Central memory CD8-positive, alpha-beta T cell (primary cell): ENCODE measurements at regions not wholly inside any gene's neighbourhood (a gene's known extent, or its start where the extent isn't known, plus 50 kb on each side); places are given as distances from the start of the nearest gene placed in this dataset.
"Not testable (repeated sequence)": the region's sequence is repeated elsewhere in the genome, so short reads cannot be mapped to it uniquely, and the experiment has no call there.

Source experiments
- ATAC-seq: fragments of 150-1000 bp; cut with Tn5 transposase; replicated peaks from 2 replicates; pipeline ENCODE4 v1.10.0; 2022; ENCODE audit warnings: mild to moderate bottlenecking, moderate FRiP score, moderate number of reproducible peaks; ENCODE audit not compliant: poor library complexity, severe bottlenecking; ENCODE audit errors: extremely low read depth
- DNase-seq, 2 donors: peaks; one replicate each; pipeline ENCODE4 v3.0.0; 2021; ENCODE audit warnings: low spot score in 2 of 2
- H3K27ac Mint-ChIP-seq: one replicate; pipeline ENCODE4 v1.8.0; 2022; ENCODE audit warnings: low read depth, mild to moderate bottlenecking, moderate library complexity, mixed read lengths
- H3K27me3 Mint-ChIP-seq: one replicate; pipeline ENCODE4 v1.8.0; 2022; ENCODE audit warnings: mixed read lengths
- H3K36me3 Mint-ChIP-seq: one replicate; pipeline ENCODE4 v1.8.0; 2022; ENCODE audit warnings: mild to moderate bottlenecking, moderate library complexity, mixed read lengths; ENCODE audit not compliant: insufficient read depth
- H3K4me1 Mint-ChIP-seq: one replicate; pipeline ENCODE4 v1.8.0; 2022; ENCODE audit warnings: mixed read lengths
- H3K4me3 Mint-ChIP-seq: one replicate; pipeline ENCODE4 v1.8.0; 2022; ENCODE audit warnings: mild to moderate bottlenecking, moderate library complexity, mixed read lengths
- H3K9me3 Mint-ChIP-seq: one replicate; pipeline ENCODE4 v1.8.0; 2022; ENCODE audit warnings: mixed read lengths

- H3K9me3 Mint-ChIP-seq: no peaks in the 10 kb centered on the region
- no peaks in the 10 kb centered on the region for H3K4me1 Mint-ChIP-seq
- H3K27ac Mint-ChIP-seq: no peak overlapping the region
- no peak for ATAC-seq
- no peaks in the 10 kb centered on the region for H3K36me3 Mint-ChIP-seq
- H3K4me3 Mint-ChIP-seq: no peak overlapping the region
- no peaks in the 10 kb centered on the region for H3K27me3 Mint-ChIP-seq
- DNase-seq: no peak
Observed at GRCh38 chr6:137311940-137312339, 92.8 kb upstream of the IFNGR1 start.

- Mint-ChIP-seq H3K9me3 (no peaks in the 10 kb centered on the region), H3K27me3 (no peaks in the 10 kb centered on the region), H3K4me1 (no peaks in the 10 kb centered on the region), H3K36me3 (no peaks in the 10 kb centered on the region), H3K4me3 (no peak overlapping the region), H3K27ac (no peak overlapping the region)
- no peak for DNase-seq
- peak; percentile 19 for ATAC-seq
Observed at GRCh38 chr6:137309078-137309762, 90.0 kb upstream of the IFNGR1 start.

GRCh38 chr6:137307163-137307854, 88.1 kb upstream of the IFNGR1 start:
- no peak overlapping the region for H3K27ac Mint-ChIP-seq
- H3K4me3 Mint-ChIP-seq: no peak overlapping the region
- no peaks in the 10 kb centered on the region for H3K36me3 Mint-ChIP-seq
- no peaks in the 10 kb centered on the region for H3K27me3 Mint-ChIP-seq
- DNase-seq: no peak
- ATAC-seq: no peak
- H3K9me3 Mint-ChIP-seq: no peaks in the 10 kb centered on the region
- no peaks in the 10 kb centered on the region for H3K4me1 Mint-ChIP-seq

GRCh38 chr6:137305691-137306090, 86.5 kb upstream of the IFNGR1 start:
- Mint-ChIP-seq H3K4me1 (no peaks in the 10 kb centered on the region), H3K27me3 (no peaks in the 10 kb centered on the region), H3K4me3 (no peak overlapping the region), H3K27ac (no peak overlapping the region), H3K36me3 (no peaks in the 10 kb centered on the region), H3K9me3 (no peaks in the 10 kb centered on the region)
- no peak for DNase-seq
- ATAC-seq: no peak

- no peaks in the 10 kb centered on the region for H3K36me3 Mint-ChIP-seq
- H3K27ac Mint-ChIP-seq: no peak overlapping the region
- H3K4me3 Mint-ChIP-seq: no peak overlapping the region
- ATAC-seq (no peak), DNase-seq (no peak)
- no peaks in the 10 kb centered on the region for H3K4me1 Mint-ChIP-seq
- H3K27me3 Mint-ChIP-seq: no peaks in the 10 kb centered on the region
- no peaks in the 10 kb centered on the region for H3K9me3 Mint-ChIP-seq
Observed at GRCh38 chr6:137304020-137304780, 85.0 kb upstream of the IFNGR1 start.

GRCh38 chr6:137303441-137303840, 84.3 kb upstream of the IFNGR1 start:
- Mint-ChIP-seq H3K27ac (no peak overlapping the region), H3K4me3 (no peak overlapping the region), H3K9me3 (no peaks in the 10 kb centered on the region), H3K27me3 (no peaks in the 10 kb centered on the region), H3K36me3 (no peaks in the 10 kb centered on the region), H3K4me1 (no peaks in the 10 kb centered on the region)
- DNase-seq: no peak
- no peak for ATAC-seq

GRCh38 chr6:137299681-137300080, 80.5 kb upstream of the IFNGR1 start:
- Mint-ChIP-seq H3K27ac (no peak overlapping the region), H3K36me3 (no peaks in the 10 kb centered on the region), H3K27me3 (no peaks in the 10 kb centered on the region), H3K9me3 (no peaks in the 10 kb centered on the region), H3K4me1 (no peaks in the 10 kb centered on the region), H3K4me3 (no peak overlapping the region)
- DNase-seq (no peak), ATAC-seq (no peak)

- Mint-ChIP-seq H3K36me3 (no peaks in the 10 kb centered on the region), H3K27ac (no peak overlapping the region), H3K9me3 (no peaks in the 10 kb centered on the region), H3K4me1 (no peaks in the 10 kb centered on the region), H3K4me3 (no peak overlapping the region), H3K27me3 (no peaks in the 10 kb centered on the region)
- ATAC-seq (no peak), DNase-seq (no peak)
Observed at GRCh38 chr6:137297887-137298286, 78.7 kb upstream of the IFNGR1 start.

GRCh38 chr6:137292326-137292725, 73.1 kb upstream of the IFNGR1 start:
- not testable (repeated sequence) for H3K27me3 Mint-ChIP-seq, H3K9me3 Mint-ChIP-seq, ATAC-seq, H3K4me1 Mint-ChIP-seq, DNase-seq, H3K4me3 Mint-ChIP-seq, H3K27ac Mint-ChIP-seq, H3K36me3 Mint-ChIP-seq

GRCh38 chr6:137291441-137291840, 72.3 kb upstream of the IFNGR1 start:
- no peaks in the 10 kb centered on the region for H3K36me3 Mint-ChIP-seq
- no peaks in the 10 kb centered on the region for H3K9me3 Mint-ChIP-seq
- peak overlapping the region; percentile 37 for H3K27ac Mint-ChIP-seq
- DNase-seq: no peak
- H3K27me3 Mint-ChIP-seq: no peaks in the 10 kb centered on the region
- peak; percentile 52 for ATAC-seq
- H3K4me1 Mint-ChIP-seq: peaks cover 10% of the 10 kb centered on the region
- no peak overlapping the region for H3K4me3 Mint-ChIP-seq

GRCh38 chr6:137290601-137291261, 71.5 kb upstream of the IFNGR1 start:
- Mint-ChIP-seq H3K36me3 (no peaks in the 10 kb centered on the region), H3K27me3 (no peaks in the 10 kb centered on the region), H3K9me3 (no peaks in the 10 kb centered on the region), H3K27ac (peak overlapping the region; percentile 37), H3K4me3 (no peak overlapping the region), H3K4me1 (peaks cover 10% of the 10 kb centered on the region)
- no peak for DNase-seq
- ATAC-seq: no peak

GRCh38 chr6:137286916-137287315, 67.7 kb upstream of the IFNGR1 start:
- no peaks in the 10 kb centered on the region for H3K27me3 Mint-ChIP-seq
- no peak overlapping the region for H3K27ac Mint-ChIP-seq
- no peaks in the 10 kb centered on the region for H3K36me3 Mint-ChIP-seq
- no peak overlapping the region for H3K4me3 Mint-ChIP-seq
- ATAC-seq: no peak
- H3K9me3 Mint-ChIP-seq: no peaks in the 10 kb centered on the region
- DNase-seq: no peak
- H3K4me1 Mint-ChIP-seq: peaks cover 23% of the 10 kb centered on the region
